ENCODE measurements at regions not wholly inside any gene's neighbourhood (a gene's known extent, or its start where the extent isn't known, plus 50 kb on each side); places are given as distances from the start of the nearest gene placed in this dataset.

- TF ChIP-seq CTCF (conservative IDR thresholded peaks at IDR 0.05) (no peak), EZH2 (IDR thresholded peaks at IDR 0.05; ENCODE audit: low read depth) (no peak)
Observed at GRCh38 chr3:18558507-18558906, 133.4 kb upstream of the SATB1 start.
